Stimulated activated CD4-positive, alpha-beta T cell treated with anti-CD3 and anti-CD28 coated beads, Interleukin-2, amount 100 ng/mL, for 24 hours (primary cell): ENCODE measurements at regions not wholly inside any gene's neighbourhood (a gene's known extent, or its start where the extent isn't known, plus 50 kb on each side); places are given as distances from the start of the nearest gene placed in this dataset.

Experiments used
- DNase-seq, 2 donors: peaks; one replicate each; pipeline ENCODE4 v3.0.0-alpha.2; 2020

DNA sequence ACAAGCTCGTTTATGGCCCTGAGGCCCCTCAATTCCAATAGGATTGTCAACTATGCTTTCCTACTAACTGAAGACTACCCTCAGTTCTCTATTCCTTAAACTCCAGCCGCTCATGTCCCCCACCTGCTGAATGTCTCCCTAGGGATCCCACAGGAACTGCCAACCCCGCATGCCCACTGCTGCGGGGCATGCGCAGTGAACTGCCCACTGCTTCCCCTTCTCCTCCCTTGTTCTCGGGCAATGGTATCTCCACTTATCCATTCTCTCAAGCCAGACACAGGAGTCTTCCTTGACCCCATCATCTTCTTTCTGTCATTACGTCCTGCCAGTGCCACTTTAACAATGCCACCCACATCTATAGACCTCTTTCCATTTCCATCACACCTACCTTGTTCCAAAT is 90.0 kb downstream of the FGF18 start:
- no peak for DNase-seq

GRCh38 chr5:171512397-171512796 is 93.0 kb downstream of the FGF18 start:
- no peak for DNase-seq

DNA sequence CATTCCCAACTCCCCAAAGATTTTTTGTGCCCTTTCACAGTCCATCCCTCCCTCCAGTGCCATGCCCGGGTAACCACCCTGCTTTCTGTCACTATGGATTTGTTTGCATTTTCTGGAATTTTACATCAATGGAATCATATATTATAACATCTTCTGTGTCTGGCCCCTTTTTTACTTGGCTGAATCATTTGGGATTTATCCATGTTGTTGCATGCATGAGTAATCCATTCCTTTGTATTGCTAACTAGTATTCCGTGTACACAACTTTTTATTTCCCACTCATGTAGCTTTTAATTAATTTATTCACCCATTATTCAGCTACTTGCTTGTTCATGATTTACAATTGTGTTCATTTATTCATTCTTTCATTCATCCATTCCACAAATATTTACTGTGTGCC is 94.1 kb downstream of the FGF18 start:
- no peak for DNase-seq

- no peak for DNase-seq
These were observed 99.5 kb downstream of the FGF18 start for GRCh38 chr5:171518916-171519315.

- no peak for DNase-seq
These were observed 101.1 kb downstream of the FGF18 start for GRCh38 chr5:171520300-171521174.

DNA sequence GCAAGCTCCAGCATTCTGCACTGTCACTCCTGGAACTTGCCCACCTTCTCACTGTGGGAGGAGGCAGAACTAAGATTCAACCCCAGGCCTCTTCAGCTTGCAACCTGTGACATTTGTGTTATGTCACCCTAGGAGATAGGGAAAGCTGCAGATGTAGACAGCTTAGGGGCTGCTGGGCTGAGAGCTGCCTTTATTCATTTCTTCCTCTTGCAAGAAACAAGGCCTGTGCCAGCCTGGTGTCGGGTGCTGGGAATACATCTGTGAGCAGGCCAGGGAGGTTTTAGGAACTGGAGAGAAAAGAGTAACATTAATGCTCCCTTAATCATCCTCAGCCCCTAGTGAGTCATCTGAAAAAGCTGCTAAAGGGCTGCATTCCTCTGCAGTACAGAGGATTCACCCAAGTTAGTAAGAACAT is 101.8 kb downstream of the FGF18 start:
- DNase-seq = no peak

DNA sequence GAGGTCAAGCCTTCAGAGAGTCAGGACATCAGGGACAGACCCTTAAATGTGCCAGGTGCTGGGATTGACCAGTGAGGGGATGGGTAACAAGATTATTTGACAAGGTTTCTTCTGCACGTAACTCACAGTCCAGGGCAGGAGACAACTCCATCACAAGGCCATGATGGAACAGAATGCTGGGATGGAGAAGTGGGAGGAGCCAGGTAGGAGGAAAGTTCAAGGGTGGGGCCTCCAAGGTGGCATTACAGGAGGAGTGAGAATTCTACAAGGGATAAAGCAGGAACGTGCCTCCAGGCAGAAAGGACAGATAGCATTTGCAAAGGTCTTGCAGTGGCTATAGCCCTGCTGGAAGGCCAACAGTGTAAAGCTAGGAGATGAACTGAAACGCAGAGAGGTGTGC is 102.2 kb downstream of the FGF18 start:
- DNase-seq = no peak

DNA sequence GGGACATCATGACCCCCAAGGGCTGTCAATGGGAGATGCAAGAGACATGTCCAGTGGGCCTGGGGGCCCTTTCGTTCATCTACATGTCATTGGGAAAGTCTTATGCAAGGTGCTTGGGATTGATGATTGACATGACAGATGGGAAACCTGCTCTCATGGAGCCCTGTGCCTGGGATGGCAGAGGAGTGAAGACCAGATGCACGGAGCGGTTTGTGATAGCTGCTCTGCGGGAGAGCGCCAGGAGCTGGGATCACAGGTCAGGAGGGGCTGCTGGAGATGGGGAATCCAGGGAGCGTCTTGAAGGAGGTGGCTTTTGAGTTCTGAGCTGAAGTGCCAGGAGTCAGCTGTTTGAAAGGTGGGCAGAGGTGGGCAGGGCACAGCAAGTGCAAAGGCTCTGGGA is 104.3 kb downstream of the FGF18 start:
- no peak for DNase-seq

- DNase-seq = no peak
These were observed 105.0 kb downstream of the FGF18 start for GRCh38 chr5:171524466-171524865.

- no peak for DNase-seq
These were observed 105.6 kb downstream of the FGF18 start for GRCh38 chr5:171525085-171525484.

- DNase-seq = no peak
These were observed 108.6 kb downstream of the FGF18 start for GRCh38 chr5:171528036-171528435.

- DNase-seq = no peak
These were observed 109.6 kb downstream of the FGF18 start for GRCh38 chr5:171528865-171529614.

DNA sequence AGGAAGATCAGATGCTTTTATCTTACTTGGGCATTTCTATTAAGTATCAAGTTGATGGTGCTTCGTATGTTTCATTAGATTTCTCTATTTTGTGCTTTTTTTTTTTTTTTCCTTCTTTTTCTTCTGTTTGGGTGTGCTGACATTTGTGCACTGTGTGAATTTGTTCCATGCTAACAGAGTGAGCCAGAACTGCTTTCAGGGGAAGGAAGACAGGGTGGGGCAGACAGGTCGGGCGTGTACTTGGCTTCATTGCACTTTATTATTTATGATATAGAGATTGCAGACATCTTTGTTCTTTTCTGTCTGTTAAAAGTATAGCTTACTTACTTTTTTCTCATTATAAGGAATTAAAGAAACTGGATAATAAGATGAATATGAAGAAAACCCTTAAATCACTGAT is 112.2 kb downstream of the FGF18 start:
- no peak for DNase-seq

DNA sequence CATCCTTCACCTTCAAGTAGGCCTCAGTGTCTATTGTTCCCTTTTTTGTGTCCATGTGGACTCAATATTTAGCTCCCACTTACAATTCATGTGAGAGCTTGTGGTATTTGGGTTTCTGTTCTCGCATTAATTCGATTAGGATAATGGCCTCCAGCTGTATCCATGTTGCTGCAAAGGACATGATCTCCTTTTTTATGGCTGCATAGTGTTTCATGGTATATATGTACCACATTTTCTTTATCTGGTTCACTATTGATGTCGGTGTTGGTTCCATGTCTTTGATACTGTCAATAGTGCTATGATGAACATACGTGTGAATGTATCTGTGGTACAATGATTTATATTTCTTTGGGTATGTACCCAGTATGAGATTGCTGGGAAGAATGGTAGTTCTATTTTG is 113.7 kb downstream of the FGF18 start:
- no peak for DNase-seq

GRCh38 chr5:171534043-171534895 is 114.8 kb downstream of the FGF18 start:
- peak in 1 of 2 donors; percentile 9 for DNase-seq

GRCh38 chr5:171535162-171535561 is 115.7 kb downstream of the FGF18 start:
- no peak for DNase-seq

GRCh38 chr5:171537070-171537849 is 117.8 kb downstream of the FGF18 start:
- no peak for DNase-seq

DNA sequence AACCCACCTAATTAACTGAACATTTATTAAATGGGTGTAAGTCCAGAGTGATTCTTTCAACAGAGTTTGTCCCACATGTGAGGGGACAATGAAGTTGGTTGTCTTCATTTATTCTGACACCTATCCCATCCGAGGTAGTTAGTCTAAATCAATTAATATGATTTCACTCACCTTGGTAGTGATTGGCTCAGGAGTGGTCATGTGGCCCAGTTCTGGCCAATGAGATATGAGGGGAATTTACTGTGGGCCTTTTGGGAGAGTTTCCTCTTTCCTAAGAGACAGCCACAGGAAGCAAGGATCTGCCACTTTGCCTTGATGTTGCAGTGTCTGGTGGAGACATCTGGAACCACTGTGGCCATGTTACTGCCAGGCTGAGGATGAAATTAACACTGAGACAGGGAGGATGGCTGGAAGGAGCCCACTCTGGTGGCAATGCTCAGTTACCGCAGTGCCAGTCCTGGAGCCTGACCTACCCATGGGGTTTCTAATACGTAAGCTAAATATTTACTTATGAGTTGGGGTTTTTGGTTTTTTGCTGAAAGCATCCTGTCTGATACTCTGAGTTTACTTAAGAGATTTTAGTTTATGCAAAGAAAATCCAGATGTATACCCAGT is 118.6 kb downstream of the FGF18 start:
- DNase-seq = no peak

- no peak for DNase-seq
These were observed 119.2 kb downstream of the FGF18 start for GRCh38 chr5:171538681-171539080.

DNA sequence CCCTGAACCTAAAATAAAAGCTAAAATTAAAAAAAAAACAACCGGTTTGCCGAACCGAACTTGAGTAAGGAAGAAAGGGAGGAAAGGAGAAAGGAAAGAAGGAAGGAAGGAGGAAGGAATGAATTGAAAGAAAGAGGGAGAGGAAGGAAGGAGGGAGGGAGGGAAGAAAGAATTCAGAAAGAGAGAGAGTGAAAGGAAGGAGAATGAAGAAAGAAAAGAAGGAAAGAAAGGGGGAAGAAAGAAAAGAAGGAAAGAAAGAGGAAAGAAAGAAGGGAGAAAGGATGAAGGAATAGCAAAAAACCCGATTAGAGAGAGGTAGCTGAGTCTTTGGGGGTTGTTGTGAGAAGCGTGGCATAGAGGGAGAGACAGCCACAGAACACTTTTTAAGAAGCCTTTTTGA is 121.4 kb downstream of the FGF18 start:
- DNase-seq = no peak

- DNase-seq = no peak
These were observed 121.9 kb downstream of the FGF18 start for GRCh38 chr5:171541341-171541776.
